PFSK-1 (cell line): ENCODE measurements at regions not wholly inside any gene's neighbourhood (a gene's known extent, or its start where the extent isn't known, plus 50 kb on each side); places are given as distances from the start of the nearest gene placed in this dataset.

Experiments
- FOXP2 ChIP-seq: optimal IDR thresholded peaks from 2 replicates; pipeline ENCODE3; 2011; ENCODE audit warnings: borderline replicate concordance, control low read depth, inconsistent platforms; ENCODE audit not compliant: insufficient read depth; ENCODE audit errors: extremely low read length, extremely low read depth
- POLR2AphosphoS5 ChIP-seq: IDR thresholded peaks from 2 replicates; pipeline ENCODE4 v1.6.1; 2012; ENCODE audit warnings: low read depth, mild to moderate bottlenecking, control low read depth, low read length, moderate library complexity
- SIN3A ChIP-seq: IDR thresholded peaks from 2 replicates; pipeline ENCODE4 v1.6.1; 2012; ENCODE audit warnings: mild to moderate bottlenecking, low read length, moderate library complexity, borderline replicate concordance; ENCODE audit not compliant: insufficient read depth
- TAF1 ChIP-seq: IDR thresholded peaks from 2 replicates; pipeline ENCODE4 v1.6.1; 2012; ENCODE audit warnings: low read length, control low read depth, borderline replicate concordance; ENCODE audit not compliant: insufficient read depth
- TF ChIP-seq, protein P1 (sequence below), 2 experiments: IDR thresholded peaks; 2 replicates each; pipeline versions ENCODE4 v1.6.1 to v1.8.0; 2011 to 2012; ENCODE audit warnings: low read depth in 2 of 2, low read length in 2 of 2, control low read depth in 1 of 2, inconsistent platforms in 1 of 2, mild to moderate bottlenecking in 1 of 2, moderate library complexity in 1 of 2; ENCODE audit not compliant: insufficient read depth in 1 of 2

DNA sequence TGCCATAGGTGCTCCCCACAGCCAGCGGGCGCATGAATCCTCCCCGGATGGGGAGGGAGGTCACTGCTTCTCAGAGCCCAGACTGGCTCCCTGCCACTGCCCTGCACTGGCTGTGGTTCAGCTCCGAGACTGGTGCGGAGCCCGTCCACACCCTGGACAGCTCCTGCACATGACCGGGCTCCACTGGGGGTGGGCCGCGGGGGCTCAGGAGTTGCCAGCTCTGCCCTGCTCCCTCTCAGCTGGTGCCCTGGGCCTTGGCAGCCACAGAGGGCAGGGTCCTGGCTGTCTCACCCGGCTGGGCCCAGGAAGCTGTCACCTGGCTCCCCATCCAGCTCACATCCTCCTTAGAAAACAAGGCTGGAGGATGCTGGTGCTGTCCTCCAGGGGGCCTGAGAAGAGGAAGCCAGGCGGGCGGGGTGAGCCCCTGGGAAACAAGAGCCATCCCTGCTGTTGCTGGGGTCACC, 64.9 kb upstream of the ADRA2C start:
- TF ChIP-seq, protein P1, sequence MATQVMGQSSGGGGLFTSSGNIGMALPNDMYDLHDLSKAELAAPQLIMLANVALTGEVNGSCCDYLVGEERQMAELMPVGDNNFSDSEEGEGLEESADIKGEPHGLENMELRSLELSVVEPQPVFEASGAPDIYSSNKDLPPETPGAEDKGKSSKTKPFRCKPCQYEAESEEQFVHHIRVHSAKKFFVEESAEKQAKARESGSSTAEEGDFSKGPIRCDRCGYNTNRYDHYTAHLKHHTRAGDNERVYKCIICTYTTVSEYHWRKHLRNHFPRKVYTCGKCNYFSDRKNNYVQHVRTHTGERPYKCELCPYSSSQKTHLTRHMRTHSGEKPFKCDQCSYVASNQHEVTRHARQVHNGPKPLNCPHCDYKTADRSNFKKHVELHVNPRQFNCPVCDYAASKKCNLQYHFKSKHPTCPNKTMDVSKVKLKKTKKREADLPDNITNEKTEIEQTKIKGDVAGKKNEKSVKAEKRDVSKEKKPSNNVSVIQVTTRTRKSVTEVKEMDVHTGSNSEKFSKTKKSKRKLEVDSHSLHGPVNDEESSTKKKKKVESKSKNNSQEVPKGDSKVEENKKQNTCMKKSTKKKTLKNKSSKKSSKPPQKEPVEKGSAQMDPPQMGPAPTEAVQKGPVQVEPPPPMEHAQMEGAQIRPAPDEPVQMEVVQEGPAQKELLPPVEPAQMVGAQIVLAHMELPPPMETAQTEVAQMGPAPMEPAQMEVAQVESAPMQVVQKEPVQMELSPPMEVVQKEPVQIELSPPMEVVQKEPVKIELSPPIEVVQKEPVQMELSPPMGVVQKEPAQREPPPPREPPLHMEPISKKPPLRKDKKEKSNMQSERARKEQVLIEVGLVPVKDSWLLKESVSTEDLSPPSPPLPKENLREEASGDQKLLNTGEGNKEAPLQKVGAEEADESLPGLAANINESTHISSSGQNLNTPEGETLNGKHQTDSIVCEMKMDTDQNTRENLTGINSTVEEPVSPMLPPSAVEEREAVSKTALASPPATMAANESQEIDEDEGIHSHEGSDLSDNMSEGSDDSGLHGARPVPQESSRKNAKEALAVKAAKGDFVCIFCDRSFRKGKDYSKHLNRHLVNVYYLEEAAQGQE (IDR thresholded peaks at IDR 0.05; ENCODE audit: insufficient read depth in 1 of 2, low read depth in 2 of 2, low read length in 2 of 2) = peak in 1 of 2 experiments; percentile 45; a peak in 1 of 4 replicates
- no peak for TF ChIP-seq POLR2AphosphoS5
- no peak for TF ChIP-seq SIN3A
- TF ChIP-seq FOXP2 = no peak
- no peak for TF ChIP-seq TAF1
